AG04449 (cell line): ENCODE measurements at regions not wholly inside any gene's neighbourhood (a gene's known extent, or its start where the extent isn't known, plus 50 kb on each side); places are given as distances from the start of the nearest gene placed in this dataset.

Experiments used
- CTCF ChIA-PET: fragments of 350-600 bp; formaldehyde crosslinking; extraction: SDS; loops from one replicate; lab custom pipeline; 2021; ENCODE audit warnings: antibody characterized with exemption; lab: Yijun Ruan, JAX
- POLR2A ChIA-PET: fragments of 400-600, 350-600 bp; formaldehyde crosslinking; extraction: SDS; loops from one replicate; lab custom pipeline; 2020; ENCODE audit warnings: antibody characterized with exemption, inconsistent platforms; lab: Yijun Ruan, JAX
- DNase-seq: peaks from one replicate; pipeline ENCODE4 v3.0.0-alpha.2; 2010; ENCODE audit warnings: low read depth, low spot score
- H3K4me3 ChIP-seq: 2 replicates; pipeline ENCODE4 v1.5.1; 2011; ENCODE audit warnings: low read depth, mild to moderate bottlenecking, control low read depth, low read length
- TF ChIP-seq, protein P1 (sequence below): IDR thresholded peaks from one replicate; pipeline ENCODE4 v1.5.1; 2011; ENCODE audit warnings: mild to moderate bottlenecking, moderate library complexity, low read length, control low read depth, inconsistent platforms; ENCODE audit not compliant: insufficient read depth; ENCODE audit errors: missing control alignments

DNA sequence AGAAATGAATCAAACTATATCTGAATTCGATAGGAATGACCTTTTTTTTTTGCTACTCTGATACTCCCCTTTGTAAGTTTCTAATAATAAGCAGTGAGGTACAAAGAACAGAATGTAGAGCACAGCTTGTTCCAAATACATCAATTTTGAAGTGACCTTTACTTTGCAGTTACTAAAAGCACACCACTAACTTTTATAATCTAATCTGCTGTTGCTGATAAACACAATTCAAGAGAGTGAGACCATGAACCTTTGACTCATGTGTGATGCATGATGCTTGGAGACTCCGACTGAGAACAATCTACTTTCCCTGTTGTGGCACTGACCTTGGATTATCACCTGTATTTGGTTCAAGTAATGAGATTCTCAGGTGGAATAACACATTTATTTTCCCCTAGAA lies 91.6 kb upstream of the GNPDA2 start:
- TF ChIP-seq, protein P1, sequence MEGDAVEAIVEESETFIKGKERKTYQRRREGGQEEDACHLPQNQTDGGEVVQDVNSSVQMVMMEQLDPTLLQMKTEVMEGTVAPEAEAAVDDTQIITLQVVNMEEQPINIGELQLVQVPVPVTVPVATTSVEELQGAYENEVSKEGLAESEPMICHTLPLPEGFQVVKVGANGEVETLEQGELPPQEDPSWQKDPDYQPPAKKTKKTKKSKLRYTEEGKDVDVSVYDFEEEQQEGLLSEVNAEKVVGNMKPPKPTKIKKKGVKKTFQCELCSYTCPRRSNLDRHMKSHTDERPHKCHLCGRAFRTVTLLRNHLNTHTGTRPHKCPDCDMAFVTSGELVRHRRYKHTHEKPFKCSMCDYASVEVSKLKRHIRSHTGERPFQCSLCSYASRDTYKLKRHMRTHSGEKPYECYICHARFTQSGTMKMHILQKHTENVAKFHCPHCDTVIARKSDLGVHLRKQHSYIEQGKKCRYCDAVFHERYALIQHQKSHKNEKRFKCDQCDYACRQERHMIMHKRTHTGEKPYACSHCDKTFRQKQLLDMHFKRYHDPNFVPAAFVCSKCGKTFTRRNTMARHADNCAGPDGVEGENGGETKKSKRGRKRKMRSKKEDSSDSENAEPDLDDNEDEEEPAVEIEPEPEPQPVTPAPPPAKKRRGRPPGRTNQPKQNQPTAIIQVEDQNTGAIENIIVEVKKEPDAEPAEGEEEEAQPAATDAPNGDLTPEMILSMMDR, result no peak
- no peak overlapping the region for H3K4me3 ChIP-seq
- POLR2A ChIA-PET, result no interaction called here
- DNase-seq, result no peak
- CTCF ChIA-PET, result no interaction called here

DNA sequence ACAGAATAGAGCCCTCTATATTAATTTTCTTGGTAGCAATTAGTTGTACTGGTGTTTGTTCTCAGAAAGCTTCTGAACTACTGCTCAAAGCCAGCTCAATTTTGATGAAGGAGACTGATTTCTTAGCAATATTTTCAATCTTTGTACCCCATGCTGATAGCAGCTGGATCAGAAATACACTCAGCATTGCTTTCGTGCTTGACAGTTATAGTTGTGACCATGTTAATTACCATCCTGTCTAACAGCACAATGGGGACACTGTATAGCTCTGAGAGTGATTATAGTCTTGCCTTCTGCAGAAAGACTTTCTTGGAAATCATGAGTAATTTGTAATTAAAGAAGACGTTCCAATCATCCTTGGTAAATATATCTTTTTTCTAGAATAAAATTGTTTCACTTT lies 79.7 kb upstream of the GNPDA2 start:
- no peak overlapping the region for H3K4me3 ChIP-seq
- POLR2A ChIA-PET, result no interaction called here
- CTCF ChIA-PET, result no interaction called here
- no peak for DNase-seq
- TF ChIP-seq, protein P1, result no peak

DNA sequence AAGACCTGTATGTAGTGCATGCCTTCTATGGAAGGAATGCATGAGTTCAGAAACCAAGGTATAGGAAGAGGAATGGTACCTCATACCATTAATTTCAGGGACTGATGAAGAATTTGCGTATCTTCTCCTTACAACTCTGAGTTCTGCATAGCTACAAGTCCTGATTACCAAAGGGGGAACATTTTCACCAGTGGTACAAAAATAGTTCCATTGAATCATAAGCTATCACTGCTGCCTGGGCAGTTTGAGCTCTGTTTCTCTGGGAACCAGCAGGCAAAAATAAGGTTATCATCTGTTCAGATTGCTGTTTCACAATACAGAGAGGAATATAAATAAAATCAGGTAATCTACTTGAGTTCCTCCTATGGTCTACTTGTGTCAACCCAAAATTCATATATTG lies 77.9 kb upstream of the GNPDA2 start:
- POLR2A ChIA-PET, result no interaction called here
- no peak overlapping the region for H3K4me3 ChIP-seq
- DNase-seq, result no peak
- TF ChIP-seq, protein P1, result no peak
- CTCF ChIA-PET, result no interaction called here

DNA sequence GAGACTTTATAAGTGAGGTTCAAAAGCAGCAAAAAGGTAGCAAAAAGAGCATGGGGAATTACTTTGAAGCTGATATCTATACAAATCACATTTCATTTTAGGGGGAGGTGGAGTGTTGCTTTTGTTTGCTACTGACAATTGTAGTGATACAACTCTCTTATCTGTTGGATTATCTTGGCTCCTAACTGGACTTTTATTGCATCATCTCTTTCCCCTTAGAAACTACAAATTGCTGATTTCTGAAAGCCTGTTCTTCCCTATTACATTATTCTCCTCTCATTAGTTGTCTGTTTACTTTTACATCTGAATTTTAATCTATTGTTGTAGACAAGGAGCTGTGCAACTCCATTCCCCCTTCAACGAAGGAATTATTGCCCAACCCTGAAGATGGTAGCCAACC lies 75.0 kb upstream of the GNPDA2 start:
- DNase-seq, result no peak
- TF ChIP-seq, protein P1, result no peak
- POLR2A ChIA-PET, result no interaction called here
- CTCF ChIA-PET, result no interaction called here
- H3K4me3 ChIP-seq, result no peak overlapping the region

DNA sequence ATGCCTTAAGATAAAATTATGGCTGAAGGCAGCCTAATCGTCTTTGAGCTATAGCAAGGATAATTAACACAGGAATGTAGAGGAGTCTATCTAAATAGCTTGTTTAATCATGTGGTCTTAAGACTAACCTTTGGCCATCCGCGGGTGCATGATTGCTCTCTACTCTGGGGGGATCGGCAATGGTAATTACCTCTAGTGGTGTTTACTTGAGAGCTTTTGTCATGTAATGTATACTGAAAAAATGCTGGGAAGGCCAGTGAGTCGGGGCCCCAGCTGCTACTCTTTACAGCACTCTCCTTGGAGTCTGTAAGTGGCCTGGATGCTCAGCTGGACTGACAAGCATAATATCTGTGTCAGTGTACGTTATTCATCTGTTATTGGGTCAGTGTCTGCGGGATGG lies 65.5 kb upstream of the GNPDA2 start:
- ChIA-PET CTCF (no interaction called here), POLR2A (no interaction called here)
- no peak for DNase-seq
- TF ChIP-seq, protein P1, result no peak
- no peak overlapping the region for H3K4me3 ChIP-seq

DNA sequence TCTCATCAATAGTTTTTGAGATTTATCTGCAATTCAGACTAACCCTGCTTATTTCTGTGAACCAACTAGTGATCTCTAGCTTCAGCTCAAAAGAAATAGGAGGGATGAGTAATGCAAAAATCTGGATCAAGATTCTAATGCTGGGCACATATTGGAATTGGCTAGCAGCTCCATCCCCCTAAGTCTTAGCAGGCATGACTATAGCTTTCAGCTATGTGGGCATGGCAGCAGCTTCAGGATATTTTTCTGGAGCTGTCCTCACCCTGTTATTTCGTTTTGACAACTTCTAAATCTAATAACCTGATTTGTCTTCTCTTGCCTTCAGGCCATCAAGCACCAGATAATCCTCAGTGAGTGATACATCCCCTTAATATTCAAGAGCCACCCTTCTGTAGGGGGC lies 50.8 kb upstream of the GNPDA2 start:
- no peak for DNase-seq
- POLR2A ChIA-PET, result no interaction called here

More for the DNA sequence above, 50.8 kb upstream of the GNPDA2 start:
- no peak overlapping the region for H3K4me3 ChIP-seq
- CTCF ChIA-PET, result interaction anchor here (1.5 kb wide), 1 partner anchor 17 kb away, joined by 3 read pairs; no protein-coding TSS in a partner anchor
- TF ChIP-seq, protein P1, result no peak
